HG03025 (cell line): ENCODE measurements at regions not wholly inside any gene's neighbourhood (a gene's known extent, or its start where the extent isn't known, plus 50 kb on each side); places are given as distances from the start of the nearest gene placed in this dataset.

Source experiments
- ATAC-seq: cut with Tn5 transposase; IDR thresholded peaks from one replicate; pipeline ENCODE4 v1.9.1; 2021; ENCODE audit warnings: mild to moderate bottlenecking, moderate library complexity; ENCODE audit not compliant: unreplicated experiment, low FRiP score

GRCh38 chr4:162661913-162662312, 498.1 kb upstream of the FSTL5 start:
- no peak for ATAC-seq

- no peak for ATAC-seq
These were observed 495.9 kb upstream of the FSTL5 start for GRCh38 chr4:162659716-162660115.

GRCh38 chr4:162657966-162658365, 494.2 kb upstream of the FSTL5 start:
- no peak for ATAC-seq

GRCh38 chr4:162650166-162650565, 486.4 kb upstream of the FSTL5 start:
- no peak for ATAC-seq

- ATAC-seq, result no peak
These were observed 481.6 kb upstream of the FSTL5 start for GRCh38 chr4:162645381-162645780.

GRCh38 chr4:162644346-162644745, 480.5 kb upstream of the FSTL5 start:
- no peak for ATAC-seq

GRCh38 chr4:162640152-162640551, 476.4 kb upstream of the FSTL5 start:
- ATAC-seq, result no peak

- no peak for ATAC-seq
These were observed 470.6 kb upstream of the FSTL5 start for GRCh38 chr4:162634390-162634789.

- ATAC-seq, result no peak
These were observed 458.9 kb upstream of the FSTL5 start for GRCh38 chr4:162622664-162623063.

- no peak for ATAC-seq
These were observed 446.3 kb upstream of the FSTL5 start for GRCh38 chr4:162610116-162610515.

- no peak for ATAC-seq
These were observed 422.5 kb upstream of the FSTL5 start for GRCh38 chr4:162586266-162586665.

- no peak for ATAC-seq
These were observed 418.4 kb upstream of the FSTL5 start for GRCh38 chr4:162582180-162582579.

GRCh38 chr4:162565730-162566129, 401.9 kb upstream of the FSTL5 start:
- ATAC-seq, result no peak

GRCh38 chr4:162560073-162560472, 396.3 kb upstream of the FSTL5 start:
- ATAC-seq, result no peak

- ATAC-seq, result no peak
These were observed 393.8 kb upstream of the FSTL5 start for GRCh38 chr4:162557516-162558106.

GRCh38 chr4:162535121-162535520, 371.3 kb upstream of the FSTL5 start:
- ATAC-seq, result no peak

- ATAC-seq, result no peak
These were observed 359.4 kb upstream of the FSTL5 start for GRCh38 chr4:162523171-162523570.

- no peak for ATAC-seq
These were observed 358.9 kb upstream of the FSTL5 start for GRCh38 chr4:162522724-162523123.

- ATAC-seq, result no peak
These were observed 347.1 kb upstream of the FSTL5 start for GRCh38 chr4:162510937-162511336.

GRCh38 chr4:162510115-162510514, 346.3 kb upstream of the FSTL5 start:
- ATAC-seq, result no peak

GRCh38 chr4:162509333-162509732, 345.5 kb upstream of the FSTL5 start:
- no peak for ATAC-seq

- no peak for ATAC-seq
These were observed 342.5 kb upstream of the FSTL5 start for GRCh38 chr4:162506253-162506652.

- ATAC-seq, result no peak
These were observed 340.1 kb upstream of the FSTL5 start for GRCh38 chr4:162503868-162504267.
